HCT116 (cell line): ENCODE measurements at regions not wholly inside any gene's neighbourhood (a gene's known extent, or its start where the extent isn't known, plus 50 kb on each side); places are given as distances from the start of the nearest gene placed in this dataset.

ENCODE experiments used
- ATAC-seq: fragments of 200-7000 bp; cut with Tn5 transposase; 2 replicates; pipeline ENCODE4 v1.9.1; 2020; ENCODE audit warnings: mild to moderate bottlenecking, moderate library complexity
- BruUV-seq: library from RNA; stranded (reverse); fragments of 400-500 nt; replicated peaks from 2 replicates; lab custom pipeline; 2021; lab: Mats Ljungman, UMichigan
- CTCF ChIA-PET: fragments of 300-600 bp; sonication (Branson Sonifier 250); formaldehyde crosslinking; loops from one replicate; lab custom pipeline; 2021; ENCODE audit warnings: antibody characterized with exemption; lab: Charles Lee
- POLR2A ChIA-PET: fragments of 300-600, 350-600 bp; sonication (Branson Sonifier 250); formaldehyde crosslinking; loops from one replicate; lab custom pipeline; 2021; ENCODE audit warnings: antibody characterized with exemption; lab: Charles Lee
- RAD21 ChIA-PET, 2 experiments: fragments of 300-600 bp; sonication (Branson Sonifier 250); formaldehyde crosslinking; loops; one replicate each; lab custom pipeline; 2023; ENCODE audit warnings: low total read pairs in 2 of 2; ENCODE audit not compliant: uncharacterized antibody in 2 of 2, unreplicated experiment in 2 of 2, low non-redundant PET in 1 of 2; lab: Charles Lee
- DNase-seq: peaks from one replicate; pipeline ENCODE4 v3.0.0-alpha.2; 2010; ENCODE audit warnings: low read depth, low spot score
- H2AFZ ChIP-seq: fragments of 200-600 bp; shearing (Covaris generic), sonication (generic); 2 replicates; pipeline ENCODE4 v1.6.1; 2017; ENCODE audit warnings: low read depth, mixed run types, mixed read lengths, antibody characterized with exemption, low read length; ENCODE audit not compliant: poor library complexity, severe bottlenecking
- H3K27ac ChIP-seq: 2 replicates; pipeline ENCODE4 v1.5.1; 2012; ENCODE audit warnings: low read depth, low read length
- H3K27me3 ChIP-seq: fragments of 200-600 bp; sonication (generic); 2 replicates; pipeline ENCODE4 v1.6.1; 2016; ENCODE audit warnings: mixed run types, low read length, mixed read lengths; ENCODE audit not compliant: insufficient read depth
- H3K36me3 ChIP-seq, 2 experiments: fragments of 200-500 bp in 1 of 2; fragments of 200-600 bp in 1 of 2; sonication (Bioruptor generic) in 1 of 2; sonication (generic) in 1 of 2; 2 replicates each; pipeline versions ENCODE4 v1.5.1 to v1.6.1; 2014 to 2016; ENCODE audit warnings: low read length in 2 of 2, inconsistent platforms in 1 of 2, mixed read lengths in 1 of 2, mixed run types in 1 of 2; ENCODE audit not compliant: insufficient read depth in 2 of 2, control insufficient read depth in 1 of 2
- H3K4me1 ChIP-seq, 2 experiments: fragments of 200-600 bp in 1 of 2; sonication (generic) in 1 of 2; 2 replicates each; pipeline versions ENCODE4 v1.5.1 to v1.6.1; 2012 to 2017; ENCODE audit warnings: low read length in 2 of 2, inconsistent platforms in 1 of 2, mild to moderate bottlenecking in 1 of 2, mixed read lengths in 1 of 2, mixed run types in 1 of 2, moderate library complexity in 1 of 2; ENCODE audit not compliant: insufficient read depth in 2 of 2, control insufficient read depth in 1 of 2
- H3K4me2 ChIP-seq: fragments of 200-600 bp; sonication (generic); 2 replicates; pipeline ENCODE4 v1.6.1; 2017; ENCODE audit warnings: mixed run types, low read length, mixed read lengths
- H3K4me3 ChIP-seq, 2 experiments: fragments of 200-600 bp in 1 of 2; sonication (generic) in 1 of 2; replicated peaks in 1 of 2; 2 replicates each; pipeline ENCODE4 v1.5.1; 2011 to 2016; ENCODE audit warnings: low read length in 2 of 2, control low read depth in 1 of 2, low read depth in 1 of 2, mild to moderate bottlenecking in 1 of 2, mixed read lengths in 1 of 2, mixed run types in 1 of 2
- H3K79me2 ChIP-seq: fragments of 200-600 bp; sonication (generic); 2 replicates; pipeline ENCODE4 v1.6.1; 2017; ENCODE audit warnings: mild to moderate bottlenecking, mixed run types, low read length, moderate library complexity, mixed read lengths; ENCODE audit not compliant: insufficient read depth
- H3K9ac ChIP-seq: fragments of 200-600 bp; sonication (generic); 2 replicates; pipeline ENCODE4 v1.6.1; 2016; ENCODE audit warnings: low read length, mixed read lengths
- H3K9me2 ChIP-seq: fragments of 200-600 bp; sonication (generic), shearing (Covaris generic); 2 replicates; pipeline ENCODE4 v1.6.1; 2017; ENCODE audit warnings: mixed run types, mild to moderate bottlenecking, moderate library complexity; ENCODE audit not compliant: insufficient read depth
- H3K9me3 ChIP-seq, 2 experiments: fragments of 200-500 bp in 1 of 2; fragments of 200-600 bp in 1 of 2; sonication (Bioruptor generic) in 1 of 2; sonication (generic) in 1 of 2; 2 replicates each; pipeline ENCODE4 v1.6.1; 2014 to 2017; ENCODE audit warnings: low read length in 2 of 2, mixed read lengths in 2 of 2, inconsistent platforms in 1 of 2, low read depth in 1 of 2, mild to moderate bottlenecking in 1 of 2, mixed run types in 1 of 2, moderate library complexity in 1 of 2; ENCODE audit not compliant: control insufficient read depth in 1 of 2, insufficient read depth in 1 of 2
- H4K20me1 ChIP-seq: fragments of 200-600 bp; sonication (generic), shearing (Covaris generic); 2 replicates; pipeline ENCODE4 v1.6.1; 2017; ENCODE audit warnings: mixed run types, mild to moderate bottlenecking, moderate library complexity; ENCODE audit not compliant: insufficient read depth
- EGR1 ChIP-seq: IDR thresholded peaks from 2 replicates; pipeline ENCODE4 v1.6.1; 2012; ENCODE audit warnings: low read depth
- ELF1 ChIP-seq: IDR thresholded peaks from 2 replicates; pipeline ENCODE4 v1.6.1; 2012; ENCODE audit warnings: low read depth, borderline replicate concordance
- EZH2 ChIP-seq: fragments of 200-600 bp; sonication (generic); IDR thresholded peaks from 2 replicates; pipeline ENCODE4 v1.6.1; 2017; ENCODE audit warnings: antibody characterized with exemption, mixed run types
- RAD21 ChIP-seq: IDR thresholded peaks from 2 replicates; pipeline ENCODE4 v1.6.1; 2012; ENCODE audit warnings: low read depth, mild to moderate bottlenecking
- SRF ChIP-seq: IDR thresholded peaks from 2 replicates; pipeline ENCODE4 v1.6.1; 2012; ENCODE audit warnings: low read depth
- intact Hi-C: fragments of 100-400 bp; cut with micrococcal nuclease; formaldehyde crosslinking; loops from 2 replicates; pipeline ENCODE4 v1.10.0; 2022
- TF ChIP-seq, protein P1 (sequence below): IDR thresholded peaks from 2 replicates; pipeline ENCODE4 v1.6.1; 2011; ENCODE audit warnings: mild to moderate bottlenecking, low read length, moderate library complexity; ENCODE audit not compliant: insufficient replicate concordance; ENCODE audit errors: extremely low read depth
- TF ChIP-seq, protein P2 (sequence below), 3 experiments: fragments of 200-600 bp in 1 of 3; sonication (generic) in 1 of 3; IDR thresholded peaks in 2 of 3; conservative IDR thresholded peaks in 1 of 3; 2 replicates each; pipeline ENCODE4 v1.5.1; 2012 to 2017; ENCODE audit warnings: low read depth in 2 of 3, low read length in 2 of 3, antibody characterized with exemption in 1 of 3, borderline replicate concordance in 1 of 3, control low read depth in 1 of 3, mild to moderate bottlenecking in 1 of 3, mixed read lengths in 1 of 3, mixed run types in 1 of 3, moderate library complexity in 1 of 3; ENCODE audit not compliant: insufficient read depth in 1 of 3
- TF ChIP-seq, protein P3 (sequence below): IDR thresholded peaks from 2 replicates; pipeline ENCODE4 v1.6.1; 2012

DNA sequence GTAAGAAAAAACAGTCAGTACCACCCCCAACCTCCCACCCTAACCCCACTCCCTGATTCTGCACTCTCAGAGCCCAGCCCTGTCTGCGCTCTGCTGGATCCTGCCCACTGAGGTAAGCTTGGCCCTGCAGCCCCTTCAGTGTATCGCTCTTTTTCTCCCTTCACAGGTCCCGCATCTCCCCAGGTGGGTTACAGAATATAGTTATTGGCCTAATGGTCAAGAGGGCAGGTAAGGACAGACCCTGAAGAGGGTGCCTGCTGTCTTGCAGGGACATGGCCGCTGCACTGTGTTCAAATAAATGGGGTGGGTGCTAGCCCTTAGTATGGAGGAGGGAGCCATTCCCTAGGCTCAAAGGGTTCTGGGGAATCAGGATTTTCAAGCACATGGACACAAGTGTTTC is 135.7 kb downstream of the ADSS2 start:
- H3K4me3 ChIP-seq = no peak overlapping the region
- H3K27ac ChIP-seq = no peak overlapping the region
- H3K36me3 ChIP-seq = no peaks in the 10 kb centered on the region
- TF ChIP-seq SRF (no peak), RAD21 (no peak), EZH2 (no peak), ELF1 (no peak), EGR1 (no peak)
- TF ChIP-seq, protein P1, sequence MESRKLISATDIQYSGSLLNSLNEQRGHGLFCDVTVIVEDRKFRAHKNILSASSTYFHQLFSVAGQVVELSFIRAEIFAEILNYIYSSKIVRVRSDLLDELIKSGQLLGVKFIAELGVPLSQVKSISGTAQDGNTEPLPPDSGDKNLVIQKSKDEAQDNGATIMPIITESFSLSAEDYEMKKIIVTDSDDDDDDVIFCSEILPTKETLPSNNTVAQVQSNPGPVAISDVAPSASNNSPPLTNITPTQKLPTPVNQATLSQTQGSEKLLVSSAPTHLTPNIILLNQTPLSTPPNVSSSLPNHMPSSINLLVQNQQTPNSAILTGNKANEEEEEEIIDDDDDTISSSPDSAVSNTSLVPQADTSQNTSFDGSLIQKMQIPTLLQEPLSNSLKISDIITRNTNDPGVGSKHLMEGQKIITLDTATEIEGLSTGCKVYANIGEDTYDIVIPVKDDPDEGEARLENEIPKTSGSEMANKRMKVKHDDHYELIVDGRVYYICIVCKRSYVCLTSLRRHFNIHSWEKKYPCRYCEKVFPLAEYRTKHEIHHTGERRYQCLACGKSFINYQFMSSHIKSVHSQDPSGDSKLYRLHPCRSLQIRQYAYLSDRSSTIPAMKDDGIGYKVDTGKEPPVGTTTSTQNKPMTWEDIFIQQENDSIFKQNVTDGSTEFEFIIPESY = no peak
- TF ChIP-seq, protein P2, sequence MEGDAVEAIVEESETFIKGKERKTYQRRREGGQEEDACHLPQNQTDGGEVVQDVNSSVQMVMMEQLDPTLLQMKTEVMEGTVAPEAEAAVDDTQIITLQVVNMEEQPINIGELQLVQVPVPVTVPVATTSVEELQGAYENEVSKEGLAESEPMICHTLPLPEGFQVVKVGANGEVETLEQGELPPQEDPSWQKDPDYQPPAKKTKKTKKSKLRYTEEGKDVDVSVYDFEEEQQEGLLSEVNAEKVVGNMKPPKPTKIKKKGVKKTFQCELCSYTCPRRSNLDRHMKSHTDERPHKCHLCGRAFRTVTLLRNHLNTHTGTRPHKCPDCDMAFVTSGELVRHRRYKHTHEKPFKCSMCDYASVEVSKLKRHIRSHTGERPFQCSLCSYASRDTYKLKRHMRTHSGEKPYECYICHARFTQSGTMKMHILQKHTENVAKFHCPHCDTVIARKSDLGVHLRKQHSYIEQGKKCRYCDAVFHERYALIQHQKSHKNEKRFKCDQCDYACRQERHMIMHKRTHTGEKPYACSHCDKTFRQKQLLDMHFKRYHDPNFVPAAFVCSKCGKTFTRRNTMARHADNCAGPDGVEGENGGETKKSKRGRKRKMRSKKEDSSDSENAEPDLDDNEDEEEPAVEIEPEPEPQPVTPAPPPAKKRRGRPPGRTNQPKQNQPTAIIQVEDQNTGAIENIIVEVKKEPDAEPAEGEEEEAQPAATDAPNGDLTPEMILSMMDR (IDR thresholded peaks at IDR 0.05 in 2 of 3, conservative IDR thresholded peaks at IDR 0.05 in 1 of 3; ENCODE audit: borderline replicate concordance in 1 of 3, insufficient read depth in 1 of 3, low read depth in 2 of 3, low read length in 2 of 3) = no peak
- TF ChIP-seq, protein P3, sequence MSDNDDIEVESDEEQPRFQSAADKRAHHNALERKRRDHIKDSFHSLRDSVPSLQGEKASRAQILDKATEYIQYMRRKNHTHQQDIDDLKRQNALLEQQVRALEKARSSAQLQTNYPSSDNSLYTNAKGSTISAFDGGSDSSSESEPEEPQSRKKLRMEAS = no peak
- ATAC-seq (no peak), DNase-seq (no peak)
- H3K4me2 ChIP-seq = no peak overlapping the region
- no peaks in the 10 kb centered on the region for H3K4me1 ChIP-seq
- H3K79me2 ChIP-seq = no peaks in the 10 kb centered on the region
- H2AFZ ChIP-seq = no peak overlapping the region
- POLR2A ChIA-PET = no interaction called here
- no peaks in the 10 kb centered on the region for H3K9me3 ChIP-seq
- no peaks in the 10 kb centered on the region for H4K20me1 ChIP-seq
- no peaks in the 10 kb centered on the region for H3K9me2 ChIP-seq
- H3K27me3 ChIP-seq = no peaks in the 10 kb centered on the region
- BruUV-seq = no TSS peak
- CTCF ChIA-PET = no interaction called here
- intact Hi-C loops = no loop called here
- RAD21 ChIA-PET = no interaction called here
- H3K9ac ChIP-seq = no peak overlapping the region
